ENCODE measurements at regions not wholly inside any gene's neighbourhood (a gene's known extent, or its start where the extent isn't known, plus 50 kb on each side); places are given as distances from the start of the nearest gene placed in this dataset.

DNA sequence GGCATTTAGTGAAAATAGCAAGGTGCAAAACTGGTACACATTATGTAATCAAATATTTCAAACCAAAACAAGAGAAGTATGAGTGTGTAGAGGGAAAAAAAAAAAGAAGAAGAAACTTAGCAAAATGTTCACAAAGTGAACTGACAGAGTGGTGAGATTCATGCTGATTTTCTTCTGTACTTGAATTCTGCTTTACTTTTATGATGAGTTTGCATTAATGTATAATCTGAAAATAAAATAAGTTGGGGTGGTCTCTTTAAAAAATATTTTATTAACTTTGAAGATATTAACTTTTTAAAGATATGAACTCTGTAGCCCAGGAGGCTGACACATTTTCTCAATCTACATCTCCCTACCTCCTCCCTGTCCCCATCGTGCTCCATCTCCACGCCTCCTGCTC, 185.1 kb downstream of the QDPR start:
- Mint-ChIP-seq H3K27ac (no peak overlapping the region), H3K4me3 (no peak overlapping the region), H3K27me3 (peaks cover 5% of the 10 kb centered on the region), H3K36me3 (ENCODE audit: low read depth) (no peaks in the 10 kb centered on the region), H3K4me1 (peaks cover 39% of the 10 kb centered on the region), H3K9me3 (no peaks in the 10 kb centered on the region)
- DNase-seq (no peak), ATAC-seq (no peak)

DNA sequence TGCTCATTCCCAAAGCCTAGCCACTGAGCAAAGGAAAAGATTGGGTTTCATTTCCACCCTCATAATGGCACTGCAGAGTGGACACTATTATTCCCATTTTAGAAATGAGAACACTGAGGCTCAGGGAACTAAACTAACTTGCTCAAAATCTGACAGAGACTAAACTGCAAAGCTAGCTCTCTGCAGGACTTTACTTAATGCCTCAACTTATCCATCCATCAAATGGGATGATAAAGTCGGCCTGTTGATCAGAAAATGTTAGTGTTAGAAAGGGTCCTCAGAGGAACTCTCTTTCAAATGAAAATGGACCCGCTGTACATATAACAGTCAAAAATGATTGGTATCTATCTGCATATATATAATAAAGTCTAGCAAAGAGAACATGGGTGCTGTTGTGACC, 186.8 kb downstream of the QDPR start:
- H3K27ac Mint-ChIP-seq = peak overlapping the region; percentile 76
- peaks cover 5% of the 10 kb centered on the region for H3K27me3 Mint-ChIP-seq
- no peaks in the 10 kb centered on the region for H3K9me3 Mint-ChIP-seq
- no peaks in the 10 kb centered on the region for H3K36me3 Mint-ChIP-seq (ENCODE audit: low read depth)
- H3K4me1 Mint-ChIP-seq = peaks cover 31% of the 10 kb centered on the region
- ATAC-seq (no peak), DNase-seq (no peak)
- no peak overlapping the region for H3K4me3 Mint-ChIP-seq

GRCh38 chr4:17324386-17324830, 187.5 kb downstream of the QDPR start:
- Mint-ChIP-seq H3K27ac (peak overlapping the region; percentile 76), H3K4me3 (peak overlapping the region; percentile 24), H3K27me3 (peaks cover 5% of the 10 kb centered on the region), H3K36me3 (ENCODE audit: low read depth) (no peaks in the 10 kb centered on the region), H3K9me3 (no peaks in the 10 kb centered on the region), H3K4me1 (peaks cover 28% of the 10 kb centered on the region)
- ATAC-seq = peak; percentile 76
- DNase-seq = peak; percentile 62

- Mint-ChIP-seq H3K27me3 (peaks cover 5% of the 10 kb centered on the region), H3K4me3 (peak overlapping the region; percentile 19), H3K36me3 (ENCODE audit: low read depth) (no peaks in the 10 kb centered on the region), H3K27ac (peak overlapping the region; percentile 76), H3K4me1 (peaks cover 25% of the 10 kb centered on the region), H3K9me3 (no peaks in the 10 kb centered on the region)
- ATAC-seq (no peak), DNase-seq (no peak)
Measured at GRCh38 chr4:17323554-17324385, 188.1 kb downstream of the QDPR start.

GRCh38 chr4:17322514-17322913, 189.4 kb downstream of the QDPR start:
- no peak for DNase-seq
- H3K4me3 Mint-ChIP-seq = no peak overlapping the region
- no peaks in the 10 kb centered on the region for H3K36me3 Mint-ChIP-seq (ENCODE audit: low read depth)
- H3K27ac Mint-ChIP-seq = no peak overlapping the region
- no peak for ATAC-seq
- no peaks in the 10 kb centered on the region for H3K9me3 Mint-ChIP-seq
- peaks cover 5% of the 10 kb centered on the region for H3K27me3 Mint-ChIP-seq
- H3K4me1 Mint-ChIP-seq = peaks cover 15% of the 10 kb centered on the region

GRCh38 chr4:17320046-17320445, 191.8 kb downstream of the QDPR start:
- Mint-ChIP-seq H3K27ac (no peak overlapping the region), H3K36me3 (ENCODE audit: low read depth) (no peaks in the 10 kb centered on the region), H3K4me3 (no peak overlapping the region), H3K9me3 (no peaks in the 10 kb centered on the region), H3K4me1 (peaks cover 12% of the 10 kb centered on the region), H3K27me3 (peaks cover 5% of the 10 kb centered on the region)
- ATAC-seq (no peak), DNase-seq (no peak)

DNA sequence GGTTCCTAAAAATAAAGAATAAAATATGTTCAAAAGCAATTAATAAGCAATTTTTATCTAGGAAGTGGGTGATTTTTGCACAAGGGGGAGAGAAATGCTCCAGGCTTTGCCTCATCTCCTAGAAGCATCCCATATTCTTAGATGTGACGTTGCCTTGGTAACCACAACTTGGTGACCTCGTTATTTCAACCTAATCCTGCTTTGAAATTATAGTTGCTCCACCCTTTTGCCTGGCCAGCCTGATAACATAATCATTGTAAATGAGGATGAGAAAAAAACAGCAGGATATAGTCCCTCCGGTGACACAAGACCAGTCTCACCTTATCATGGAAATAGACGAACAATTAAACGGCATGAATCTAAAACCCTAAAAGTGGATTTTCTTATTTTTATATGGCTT, 194.4 kb downstream of the QDPR start:
- H3K9me3 Mint-ChIP-seq = no peaks in the 10 kb centered on the region
- ATAC-seq (no peak), DNase-seq (no peak)

GRCh38 chr4:17316566-17316965, 195.3 kb downstream of the QDPR start:
- Mint-ChIP-seq H3K27ac (no peak overlapping the region), H3K4me3 (no peak overlapping the region), H3K27me3 (peaks cover 2% of the 10 kb centered on the region), H3K4me1 (no peaks in the 10 kb centered on the region), H3K36me3 (ENCODE audit: low read depth) (no peaks in the 10 kb centered on the region), H3K9me3 (no peaks in the 10 kb centered on the region)
- ATAC-seq = no peak
- no peak for DNase-seq

More for the DNA sequence above, 194.4 kb downstream of the QDPR start:
- Mint-ChIP-seq H3K27ac (no peak overlapping the region), H3K27me3 (no peaks in the 10 kb centered on the region), H3K4me1 (no peaks in the 10 kb centered on the region), H3K4me3 (no peak overlapping the region), H3K36me3 (ENCODE audit: low read depth) (no peaks in the 10 kb centered on the region)

GRCh38 chr4:17315459-17315858, 196.4 kb downstream of the QDPR start:
- Mint-ChIP-seq H3K27me3 (peaks cover 2% of the 10 kb centered on the region), H3K36me3 (ENCODE audit: low read depth) (no peaks in the 10 kb centered on the region)
- no peak for ATAC-seq

DNA sequence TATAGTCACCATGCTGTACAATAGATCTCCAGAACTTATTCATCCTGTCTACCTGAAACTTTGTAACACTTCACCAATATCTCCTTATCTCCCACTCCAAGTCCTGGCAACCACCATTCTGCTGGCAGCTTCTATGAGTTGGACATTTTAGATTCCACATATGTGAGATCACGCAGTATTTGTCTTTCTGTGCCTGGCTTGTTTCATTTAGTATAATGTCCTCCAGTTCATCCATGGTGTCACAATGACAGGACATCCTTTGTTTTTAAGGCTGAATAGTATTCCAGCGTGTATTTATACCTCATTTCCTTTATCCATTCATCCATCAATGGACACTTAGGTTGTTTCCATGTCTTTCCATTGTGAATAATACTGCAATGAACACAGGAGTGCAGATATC, 198.7 kb downstream of the QDPR start:
- Mint-ChIP-seq H3K4me3 (no peak overlapping the region), H3K27ac (no peak overlapping the region), H3K27me3 (peaks cover 6% of the 10 kb centered on the region), H3K4me1 (peaks cover 1% of the 10 kb centered on the region), H3K36me3 (ENCODE audit: low read depth) (no peaks in the 10 kb centered on the region), H3K9me3 (no peaks in the 10 kb centered on the region)
- ATAC-seq = no peak
- DNase-seq = no peak

More at GRCh38 chr4:17315459-17315858, 196.4 kb downstream of the QDPR start:
- H3K9me3 Mint-ChIP-seq = no peaks in the 10 kb centered on the region
- no peak overlapping the region for H3K27ac Mint-ChIP-seq
- no peaks in the 10 kb centered on the region for H3K4me1 Mint-ChIP-seq
- no peak for DNase-seq
- H3K4me3 Mint-ChIP-seq = no peak overlapping the region

DNA sequence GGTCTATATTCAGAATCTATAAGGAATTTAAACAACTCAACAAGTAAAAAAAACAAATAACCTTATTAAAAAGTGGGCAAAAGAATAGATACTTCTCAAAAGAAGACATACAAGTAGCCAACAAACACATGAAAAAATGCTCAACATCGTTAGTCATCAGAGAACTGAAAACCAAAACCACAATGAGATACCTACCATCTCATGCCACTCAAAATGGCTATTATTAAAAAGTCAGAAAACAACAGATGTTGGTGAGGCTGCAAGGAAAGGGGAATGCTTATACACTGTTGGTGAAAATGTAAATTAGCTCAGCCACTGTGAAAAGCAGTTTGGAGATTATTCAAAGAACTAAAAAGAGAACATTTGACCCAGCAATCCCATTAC, 201.6 kb downstream of the QDPR start:
- ATAC-seq (no peak), DNase-seq (no peak)
- Mint-ChIP-seq H3K4me1 (peaks cover 1% of the 10 kb centered on the region), H3K27ac (no peak overlapping the region), H3K36me3 (ENCODE audit: low read depth) (no peaks in the 10 kb centered on the region), H3K27me3 (peaks cover 8% of the 10 kb centered on the region), H3K4me3 (no peak overlapping the region), H3K9me3 (peaks cover 4% of the 10 kb centered on the region)

GRCh38 chr4:17309567-17310268, 202.2 kb downstream of the QDPR start:
- H3K36me3 Mint-ChIP-seq (ENCODE audit: low read depth) = no peaks in the 10 kb centered on the region
- no peak overlapping the region for H3K27ac Mint-ChIP-seq
- H3K9me3 Mint-ChIP-seq = peaks cover 4% of the 10 kb centered on the region
- no peak for DNase-seq
- H3K27me3 Mint-ChIP-seq = peaks cover 8% of the 10 kb centered on the region
- ATAC-seq = no peak
- H3K4me3 Mint-ChIP-seq = no peak overlapping the region
- H3K4me1 Mint-ChIP-seq = peaks cover 1% of the 10 kb centered on the region

DNA sequence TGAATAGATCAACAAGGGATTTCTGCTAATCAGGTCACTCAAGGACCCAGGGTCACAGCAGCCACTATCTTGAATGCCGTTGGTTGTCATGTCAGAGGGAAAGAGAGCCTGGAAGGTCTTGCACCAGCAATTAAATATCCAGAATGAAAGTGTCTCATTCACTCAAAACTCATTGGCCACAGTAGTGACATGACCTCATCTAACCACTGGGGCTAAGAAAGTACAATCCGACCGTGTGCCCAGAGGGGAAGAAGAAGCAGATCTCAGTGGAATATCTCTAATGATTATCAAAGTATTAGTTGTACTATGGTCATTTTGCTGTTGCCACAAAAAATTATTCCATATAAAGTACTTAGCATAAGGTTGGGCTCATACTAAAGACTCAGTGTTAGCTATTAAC, 210.0 kb downstream of the QDPR start:
- ATAC-seq (no peak), DNase-seq (no peak)
- Mint-ChIP-seq H3K4me1 (no peaks in the 10 kb centered on the region), H3K9me3 (peaks cover 4% of the 10 kb centered on the region), H3K27ac (no peak overlapping the region), H3K27me3 (peaks cover 7% of the 10 kb centered on the region), H3K36me3 (ENCODE audit: low read depth) (no peaks in the 10 kb centered on the region), H3K4me3 (no peak overlapping the region)

DNA sequence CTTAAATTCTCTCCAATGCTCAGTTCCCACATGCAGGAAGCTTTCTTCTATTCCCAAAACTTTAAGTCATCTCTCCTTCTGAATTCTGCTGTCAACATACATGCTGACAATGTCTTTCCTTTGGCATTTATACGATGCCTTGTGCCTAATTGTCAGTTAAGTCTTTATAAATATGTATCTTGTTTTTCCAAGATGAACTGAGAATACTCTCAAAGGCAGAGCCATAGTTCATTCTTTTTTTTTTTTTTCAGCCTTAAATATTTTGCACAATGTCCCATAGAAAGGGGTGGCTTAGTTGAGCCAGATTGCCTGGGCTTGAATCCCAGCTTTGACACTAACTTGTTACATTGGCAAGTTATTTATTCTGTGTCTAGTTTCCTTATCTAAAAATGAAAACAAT, 210.6 kb downstream of the QDPR start:
- no peak overlapping the region for H3K4me3 Mint-ChIP-seq
- no peak for ATAC-seq
- peaks cover 5% of the 10 kb centered on the region for H3K27me3 Mint-ChIP-seq
- no peaks in the 10 kb centered on the region for H3K4me1 Mint-ChIP-seq
- H3K36me3 Mint-ChIP-seq (ENCODE audit: low read depth) = no peaks in the 10 kb centered on the region
- H3K9me3 Mint-ChIP-seq = peaks cover 4% of the 10 kb centered on the region
- DNase-seq = no peak
- no peak overlapping the region for H3K27ac Mint-ChIP-seq
